ENCODE measurements at regions not wholly inside any gene's neighbourhood (a gene's known extent, or its start where the extent isn't known, plus 50 kb on each side); places are given as distances from the start of the nearest gene placed in this dataset.

GRCh38 chr6:100314186-100314585, 150.5 kb downstream of the SIM1 start:
- TF ChIP-seq CTCF (conservative IDR thresholded peaks at IDR 0.05) (no peak), ZFX (IDR thresholded peaks at IDR 0.05) (no peak)
